CD4-positive, alpha-beta memory T cell (primary cell): ENCODE measurements at regions not wholly inside any gene's neighbourhood (a gene's known extent, or its start where the extent isn't known, plus 50 kb on each side); places are given as distances from the start of the nearest gene placed in this dataset.

ENCODE experiments used
- CTCF ChIA-PET: fragments of 350-600 bp; sonication (Branson Sonifier 250); formaldehyde crosslinking; loops from one replicate; lab custom pipeline; 2021; ENCODE audit warnings: inconsistent platforms; ENCODE audit not compliant: partially characterized antibody; lab: Charles Lee
- POLR2A ChIA-PET: fragments of 350-600 bp; sonication (Branson Sonifier 250); formaldehyde crosslinking; loops from one replicate; lab custom pipeline; 2021; ENCODE audit not compliant: partially characterized antibody; lab: Charles Lee
- DNase-seq, 5 donors: peaks; one replicate each; pipeline versions ENCODE4 v3.0.0 to v3.0.0-alpha.2; 2020 to 2022; ENCODE audit warnings: mixed read lengths in 1 of 5
- H3K27ac ChIP-seq: one replicate; pipeline ENCODE4 v1.7.0; 2013; ENCODE audit warnings: low read depth, low read length
- H3K27me3 ChIP-seq: 2 replicates; pipeline ENCODE4 v1.7.0; 2013; ENCODE audit warnings: mild to moderate bottlenecking, low read length, moderate library complexity; ENCODE audit not compliant: insufficient read depth
- H3K36me3 ChIP-seq: 2 replicates; pipeline ENCODE4 v1.7.0; 2013; ENCODE audit warnings: mild to moderate bottlenecking, low read length, moderate library complexity; ENCODE audit not compliant: insufficient read depth
- H3K4me1 ChIP-seq: 2 replicates; pipeline ENCODE4 v1.7.0; 2013; ENCODE audit warnings: mild to moderate bottlenecking, low read length, moderate library complexity; ENCODE audit not compliant: insufficient read depth
- H3K4me3 ChIP-seq, 2 donors: one replicate each; pipeline ENCODE4 v1.7.0; 2013; ENCODE audit warnings: low read length in 2 of 2, mild to moderate bottlenecking in 1 of 2
- H3K9me3 ChIP-seq, 2 donors: one replicate each; pipeline ENCODE4 v1.7.0; 2013; ENCODE audit warnings: low read length in 2 of 2, control low read depth in 1 of 2; ENCODE audit not compliant: control insufficient read depth in 1 of 2
- H3K27ac Mint-ChIP-seq, 7 donors: one replicate each; pipeline ENCODE4 v1.8.0; 2020 to 2021; ENCODE audit warnings: mixed read lengths in 7 of 7, mild to moderate bottlenecking in 6 of 7, inconsistent platforms in 3 of 7, moderate library complexity in 3 of 7
- H3K27me3 Mint-ChIP-seq, 2 donors: one replicate each; pipeline ENCODE4 v1.8.0; 2020 to 2021; ENCODE audit warnings: mixed read lengths in 2 of 2
- H3K36me3 Mint-ChIP-seq, 2 donors: one replicate each; pipeline ENCODE4 v1.8.0; 2020 to 2021; ENCODE audit warnings: mixed read lengths in 2 of 2, inconsistent platforms in 1 of 2, mild to moderate bottlenecking in 1 of 2
- H3K4me1 Mint-ChIP-seq, 4 donors: one replicate each; pipeline ENCODE4 v1.8.0; 2020 to 2021; ENCODE audit warnings: mixed read lengths in 4 of 4, mild to moderate bottlenecking in 1 of 4
- H3K4me3 Mint-ChIP-seq, 8 donors: one replicate each; pipeline ENCODE4 v1.8.0; 2020 to 2021; ENCODE audit warnings: mixed read lengths in 8 of 8, mild to moderate bottlenecking in 7 of 8, moderate library complexity in 6 of 8, inconsistent platforms in 3 of 8
- H3K9me3 Mint-ChIP-seq, 8 donors: one replicate each; pipeline ENCODE4 v1.8.0; 2020 to 2021; ENCODE audit warnings: mixed read lengths in 8 of 8, mild to moderate bottlenecking in 5 of 8, inconsistent platforms in 3 of 8, moderate library complexity in 1 of 8
- intact Hi-C: fragments of 100-400 bp; cut with micrococcal nuclease; formaldehyde crosslinking; loops from one replicate; pipeline ENCODE4 v1.15.1; 2023

GRCh38 chr9:109863961-109864360 lies 84.0 kb downstream of the PALM2AKAP2 start:
- intact Hi-C loops, result no loop called here

GRCh38 chr9:109865521-109865920 lies 85.5 kb downstream of the PALM2AKAP2 start:
- intact Hi-C loops, result no loop called here
- Mint-ChIP-seq H3K36me3 (no peaks in the 10 kb centered on the region), H3K4me3 (no peak overlapping the region), H3K4me1 (no peaks in the 10 kb centered on the region), H3K9me3 (peaks cover 0 to 1% (median 0%) of the 10 kb centered on the region in 8 donors), H3K27me3 (peaks cover 6 to 8% of the 10 kb centered on the region in 2 donors), H3K27ac (no peak overlapping the region)
- CTCF ChIA-PET, result no interaction called here
- Histone ChIP-seq H3K27ac (no peak overlapping the region), H3K4me1 (no peaks in the 10 kb centered on the region), H3K27me3 (no peaks in the 10 kb centered on the region), H3K4me3 (no peak overlapping the region), H3K36me3 (no peaks in the 10 kb centered on the region), H3K9me3 (no peaks in the 10 kb centered on the region)
- POLR2A ChIA-PET, result no interaction called here
- no peak for DNase-seq

More at GRCh38 chr9:109863961-109864360, 84.0 kb downstream of the PALM2AKAP2 start:
- DNase-seq, result no peak
- peaks cover 0 to 1% (median 0%) of the 10 kb centered on the region in 4 donors for H3K4me1 Mint-ChIP-seq
- POLR2A ChIA-PET, result no interaction called here
- Histone ChIP-seq H3K27ac (no peak overlapping the region), H3K4me3 (no peak overlapping the region), H3K4me1 (no peaks in the 10 kb centered on the region), H3K36me3 (no peaks in the 10 kb centered on the region), H3K27me3 (no peaks in the 10 kb centered on the region), H3K9me3 (no peaks in the 10 kb centered on the region)
- H3K36me3 Mint-ChIP-seq, result no peaks in the 10 kb centered on the region
- CTCF ChIA-PET, result no interaction called here
- H3K27me3 Mint-ChIP-seq, result peaks cover 4 to 6% of the 10 kb centered on the region in 2 donors
- no peak overlapping the region for H3K27ac Mint-ChIP-seq
- H3K4me3 Mint-ChIP-seq, result no peak overlapping the region
- no peaks in the 10 kb centered on the region for H3K9me3 Mint-ChIP-seq

GRCh38 chr9:109868207-109868606 lies 88.2 kb downstream of the PALM2AKAP2 start:
- Mint-ChIP-seq H3K4me3 (no peak overlapping the region), H3K9me3 (peaks cover 0 to 1% (median 0%) of the 10 kb centered on the region in 8 donors), H3K4me1 (peaks cover 0 to 2% (median 0%) of the 10 kb centered on the region in 4 donors), H3K27me3 (peaks cover 5 to 13% of the 10 kb centered on the region in 2 donors), H3K36me3 (no peaks in the 10 kb centered on the region), H3K27ac (no peak overlapping the region)
- H3K4me1 ChIP-seq, result no peaks in the 10 kb centered on the region
- no peaks in the 10 kb centered on the region for H3K36me3 ChIP-seq
- H3K27ac ChIP-seq, result no peak overlapping the region
- no peak overlapping the region for H3K4me3 ChIP-seq
- H3K9me3 ChIP-seq, result no peaks in the 10 kb centered on the region
- ChIA-PET CTCF (interaction anchor here (1.5 kb wide), 1 partner anchor 14 kb away, joined by 6 read pairs; no protein-coding TSS in a partner anchor), POLR2A (no interaction called here)
- H3K27me3 ChIP-seq, result no peaks in the 10 kb centered on the region
- no peak for DNase-seq
- intact Hi-C loops, result no loop called here

- CTCF ChIA-PET, result interaction anchor here (1.5 kb wide), 1 partner anchor 13 kb away, joined by 6 read pairs; no protein-coding TSS in a partner anchor
- H3K36me3 Mint-ChIP-seq, result no peaks in the 10 kb centered on the region
- intact Hi-C loops, result no loop called here
- no peak overlapping the region for H3K27ac Mint-ChIP-seq
- peaks cover 5 to 16% of the 10 kb centered on the region in 2 donors for H3K27me3 Mint-ChIP-seq
- no peak overlapping the region for H3K27ac ChIP-seq
- H3K9me3 ChIP-seq, result no peaks in the 10 kb centered on the region
- H3K4me1 Mint-ChIP-seq, result peaks cover 0 to 2% (median 0%) of the 10 kb centered on the region in 4 donors
- H3K4me3 ChIP-seq, result no peak overlapping the region
- no peaks in the 10 kb centered on the region for H3K27me3 ChIP-seq
- no peak for DNase-seq
- POLR2A ChIA-PET, result no interaction called here
- H3K9me3 Mint-ChIP-seq, result peaks cover 0 to 1% (median 0%) of the 10 kb centered on the region in 8 donors
- no peaks in the 10 kb centered on the region for H3K4me1 ChIP-seq
- H3K36me3 ChIP-seq, result no peaks in the 10 kb centered on the region
- no peak overlapping the region for H3K4me3 Mint-ChIP-seq
These were observed 88.7 kb downstream of the PALM2AKAP2 start for GRCh38 chr9:109868722-109869121.

GRCh38 chr9:109870365-109870764 lies 90.4 kb downstream of the PALM2AKAP2 start:
- Mint-ChIP-seq H3K27ac (no peak overlapping the region), H3K36me3 (no peaks in the 10 kb centered on the region), H3K27me3 (peaks cover 3 to 25% of the 10 kb centered on the region in 2 donors), H3K4me3 (no peak overlapping the region), H3K9me3 (peaks cover 0 to 4% (median 0%) of the 10 kb centered on the region in 8 donors), H3K4me1 (peaks cover 0 to 3% (median 0%) of the 10 kb centered on the region in 4 donors)
- Histone ChIP-seq H3K27ac (no peak overlapping the region), H3K27me3 (no peaks in the 10 kb centered on the region), H3K36me3 (no peaks in the 10 kb centered on the region), H3K9me3 (no peaks in the 10 kb centered on the region), H3K4me3 (no peak overlapping the region), H3K4me1 (no peaks in the 10 kb centered on the region)
- ChIA-PET CTCF (no interaction called here), POLR2A (no interaction called here)
- DNase-seq, result no peak
- intact Hi-C loops, result no loop called here

- Histone ChIP-seq H3K27ac (no peak overlapping the region), H3K36me3 (no peaks in the 10 kb centered on the region), H3K4me1 (no peaks in the 10 kb centered on the region), H3K4me3 (no peak overlapping the region), H3K27me3 (no peaks in the 10 kb centered on the region), H3K9me3 (no peaks in the 10 kb centered on the region)
- Mint-ChIP-seq H3K36me3 (no peaks in the 10 kb centered on the region), H3K9me3 (peaks cover 0 to 4% (median 0%) of the 10 kb centered on the region in 8 donors), H3K27ac (no peak overlapping the region), H3K4me1 (peaks cover 0 to 3% (median 0%) of the 10 kb centered on the region in 4 donors), H3K27me3 (peaks cover 3 to 22% of the 10 kb centered on the region in 2 donors), H3K4me3 (no peak overlapping the region)
- no peak for DNase-seq
- intact Hi-C loops, result no loop called here
- POLR2A ChIA-PET, result interaction anchor here (0.9 kb wide), 1 partner anchor 11 kb away, joined by 3 read pairs; no protein-coding TSS in a partner anchor
- CTCF ChIA-PET, result interaction anchor here (1.8 kb wide), 1 partner anchor 9 kb away, joined by 6 read pairs; no protein-coding TSS in a partner anchor
These were observed 92.9 kb downstream of the PALM2AKAP2 start for GRCh38 chr9:109872901-109873300.

GRCh38 chr9:109875495-109876129 lies 95.6 kb downstream of the PALM2AKAP2 start:
- peaks cover 0 to 6% (median 0%) of the 10 kb centered on the region in 4 donors for H3K4me1 Mint-ChIP-seq
- Histone ChIP-seq H3K9me3 (no peaks in the 10 kb centered on the region), H3K4me3 (no peak overlapping the region), H3K27me3 (no peaks in the 10 kb centered on the region), H3K4me1 (no peaks in the 10 kb centered on the region), H3K36me3 (no peaks in the 10 kb centered on the region), H3K27ac (no peak overlapping the region)
- H3K27me3 Mint-ChIP-seq, result peaks cover 3 to 21% of the 10 kb centered on the region in 2 donors
- DNase-seq, result no peak
- CTCF ChIA-PET, result interaction anchor here (1.1 kb wide), 1 partner anchor 12 kb away, joined by 3 read pairs; no protein-coding TSS in a partner anchor
- H3K9me3 Mint-ChIP-seq, result peaks cover 0 to 4% (median 0%) of the 10 kb centered on the region in 8 donors
- intact Hi-C loops, result no loop called here
- H3K4me3 Mint-ChIP-seq, result no peak overlapping the region
- no peak overlapping the region for H3K27ac Mint-ChIP-seq
- no peaks in the 10 kb centered on the region for H3K36me3 Mint-ChIP-seq
- POLR2A ChIA-PET, result no interaction called here
